ENCODE measurements at regions not wholly inside any gene's neighbourhood (a gene's known extent, or its start where the extent isn't known, plus 50 kb on each side); places are given as distances from the start of the nearest gene placed in this dataset.

GRCh38 chr6:133746417-133746770 is 142.5 kb upstream of the TCF21 start:
- TF ChIP-seq EP300 (IDR thresholded peaks at IDR 0.05; ENCODE audit: borderline replicate concordance in 1 of 2, low read depth in 2 of 2, low read length in 2 of 2): no peak
- no peak for TF ChIP-seq EGR1 (IDR thresholded peaks at IDR 0.05; ENCODE audit: borderline replicate concordance, low read depth, low read length)
- TF ChIP-seq CHD1 (IDR thresholded peaks at IDR 0.05; ENCODE audit: low read depth, low read length): no peak
- TF ChIP-seq CTCF (IDR thresholded peaks at IDR 0.05; ENCODE audit: control extremely low read depth in 1 of 3, insufficient read depth in 1 of 3, low read depth in 1 of 3, low read length in 3 of 3): no peak

Measured in H1 (cell line).